AG09319 (cell line): ENCODE measurements at regions not wholly inside any gene's neighbourhood (a gene's known extent, or its start where the extent isn't known, plus 50 kb on each side); places are given as distances from the start of the nearest gene placed in this dataset.
"Not testable (repeated sequence)": the region's sequence is repeated elsewhere in the genome, so short reads cannot be mapped to it uniquely, and the experiment has no call there.

Experiments
- DNase-seq: peaks from one replicate; pipeline ENCODE4 v3.0.0-alpha.2; 2010; ENCODE audit warnings: low read depth; ENCODE audit errors: extremely low read depth

DNA sequence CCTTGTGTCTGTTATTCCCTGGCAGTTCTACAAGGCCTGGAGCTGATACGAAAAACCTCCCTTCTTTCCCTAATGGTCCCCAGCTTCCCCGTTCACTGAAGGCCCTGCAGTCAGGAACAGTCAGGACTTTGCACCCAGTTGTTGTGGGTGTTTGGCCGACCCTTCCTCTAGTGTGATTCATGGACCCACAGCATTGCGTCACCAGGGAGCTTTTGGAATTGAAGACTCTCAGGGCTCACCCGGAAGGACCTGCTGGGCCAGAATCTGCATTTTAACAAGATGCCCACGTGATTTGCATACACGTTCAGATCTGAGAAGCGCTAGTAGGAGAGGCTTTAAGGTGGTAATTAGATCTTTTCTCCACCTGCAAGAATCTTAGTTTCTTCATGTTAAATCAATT is 136.8 kb upstream of the CCZ1B start:
- not testable (repeated sequence) for DNase-seq

DNA sequence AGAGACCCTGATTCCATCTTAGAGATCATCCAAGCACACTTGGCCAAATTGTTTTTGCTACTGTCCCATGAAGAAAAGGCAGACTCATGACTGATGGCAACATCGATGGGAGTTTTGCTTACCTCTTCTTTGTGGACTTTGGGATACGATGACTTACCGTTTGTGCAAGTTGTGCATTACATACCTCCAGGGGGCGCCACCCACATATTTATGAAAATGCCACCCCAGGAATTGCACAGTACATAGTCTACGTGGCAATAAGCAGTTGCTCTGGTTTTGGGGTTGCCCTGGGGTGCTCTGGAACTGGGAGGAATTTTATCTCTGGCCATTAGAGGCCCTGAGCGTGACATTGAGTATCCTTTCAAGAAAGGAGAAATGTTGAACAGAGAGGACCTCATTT is 139.0 kb upstream of the CCZ1B start:
- not testable (repeated sequence) for DNase-seq

DNA sequence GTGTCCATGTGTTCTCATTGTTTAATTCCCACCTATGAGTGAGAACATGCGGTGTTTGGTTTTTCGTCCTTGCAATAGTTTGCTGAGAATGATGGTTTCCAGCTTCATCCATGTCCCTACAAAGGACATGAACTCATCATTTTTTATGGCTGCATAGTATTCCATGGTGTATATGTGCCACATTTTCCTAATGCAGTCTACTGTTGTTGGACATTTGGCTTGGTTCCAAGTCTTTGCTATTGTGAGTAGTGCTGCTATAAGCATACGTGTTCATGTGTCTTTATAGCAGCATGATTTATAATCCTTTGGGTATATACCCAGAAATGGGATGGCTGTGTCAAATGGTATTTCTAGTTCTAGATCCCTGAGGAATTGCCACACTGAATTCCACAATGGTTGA is 144.1 kb upstream of the CCZ1B start:
- DNase-seq: not testable (repeated sequence)

DNA sequence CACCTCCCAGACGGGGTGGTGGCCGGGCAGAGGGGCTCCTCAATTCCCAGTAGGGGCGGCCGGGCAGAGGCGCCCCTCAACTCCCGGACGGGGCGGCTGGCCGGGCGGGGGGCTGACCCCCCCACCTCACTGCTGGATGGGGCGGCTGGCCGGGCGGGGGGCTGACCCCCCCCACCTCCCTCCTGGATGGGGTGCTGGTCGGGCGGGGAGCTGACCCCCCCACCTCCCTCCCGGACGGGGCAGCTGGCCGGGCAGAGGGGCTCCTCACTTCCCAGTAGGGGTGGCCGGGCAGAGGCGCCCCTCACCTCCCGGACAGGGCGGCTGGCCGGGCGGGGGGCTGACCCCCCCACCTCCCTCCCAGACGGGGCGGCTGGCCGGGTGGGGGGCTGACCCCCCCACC is 148.8 kb upstream of the CCZ1B start:
- not testable (repeated sequence) for DNase-seq

DNA sequence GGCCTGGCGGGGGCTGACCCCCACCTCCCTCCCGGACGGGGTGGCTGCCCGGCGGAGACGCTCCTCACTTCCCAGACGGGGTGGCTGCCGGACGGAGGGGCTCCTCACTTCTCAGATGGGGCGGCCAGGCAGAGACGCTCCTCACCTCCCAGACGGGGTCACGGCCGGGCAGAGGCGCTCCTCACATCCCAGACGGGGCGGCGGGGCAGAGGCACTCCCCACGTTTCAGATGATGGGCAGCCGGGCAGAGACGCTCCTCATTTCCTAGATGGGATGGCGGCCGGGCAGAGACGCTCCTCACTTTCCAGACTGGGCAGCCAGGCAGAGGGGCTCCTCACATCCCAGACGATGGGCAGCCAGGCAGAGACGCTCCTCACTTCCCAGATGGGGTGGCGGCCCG is 149.3 kb upstream of the CCZ1B start:
- DNase-seq: not testable (repeated sequence)

DNA sequence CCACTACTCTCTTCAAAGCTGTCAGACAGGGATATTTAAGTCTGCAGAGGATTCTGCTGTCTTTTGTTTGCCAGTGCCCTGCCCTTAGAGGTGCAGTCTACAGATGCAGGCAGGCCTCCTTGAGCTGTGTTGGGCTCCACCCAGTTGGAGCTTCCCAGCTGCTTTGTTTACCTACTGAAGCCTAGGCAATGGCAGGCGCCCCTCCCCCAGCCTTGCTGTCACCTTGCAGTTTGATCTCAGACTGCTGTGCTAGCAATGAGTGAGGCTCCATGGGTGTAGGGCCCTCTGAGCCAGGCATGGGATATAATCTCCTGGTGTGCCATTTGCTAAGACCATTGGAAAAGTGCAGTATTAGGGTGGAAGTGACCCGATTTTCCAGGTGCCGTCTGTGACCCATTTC is 151.3 kb upstream of the CCZ1B start:
- not testable (repeated sequence) for DNase-seq

DNA sequence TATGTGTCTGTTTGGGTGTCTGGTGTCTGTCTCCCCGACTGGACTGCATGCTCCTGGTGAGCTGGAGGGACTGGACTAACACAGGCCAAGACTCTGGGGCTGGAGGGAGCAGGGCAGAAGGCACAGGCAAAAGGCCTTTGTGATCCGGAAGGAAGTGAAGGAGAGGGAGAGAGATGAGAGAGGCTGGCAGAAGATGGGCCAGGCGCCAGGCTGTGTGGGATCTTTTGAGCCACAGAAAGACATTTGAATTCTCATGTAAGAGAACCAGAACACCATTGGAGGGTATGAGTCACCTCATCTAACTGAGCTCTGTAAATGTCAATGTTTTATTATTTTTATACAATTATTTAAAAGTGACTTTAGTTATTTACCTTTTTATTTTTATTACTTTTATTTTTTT is 152.3 kb upstream of the CCZ1B start:
- DNase-seq: not testable (repeated sequence)

DNA sequence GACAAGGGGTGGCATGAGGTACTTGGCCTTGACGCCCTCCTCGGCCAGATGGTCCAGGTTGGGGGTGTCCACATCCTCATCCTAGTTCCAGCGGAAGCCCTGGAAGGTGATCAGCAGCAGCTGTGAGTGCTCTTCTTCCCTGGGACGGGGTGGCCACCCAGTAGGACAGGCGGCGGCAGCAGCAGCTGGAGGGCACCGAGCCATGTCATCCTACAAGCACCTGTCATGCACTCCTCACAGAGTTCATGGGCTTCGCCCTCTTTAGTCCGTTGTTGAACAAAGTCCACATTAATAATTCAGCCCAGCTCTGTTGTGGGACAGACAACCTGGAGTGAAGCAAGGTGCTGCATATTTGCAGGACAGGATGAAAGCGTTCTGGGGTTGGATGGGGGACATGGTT is 153.4 kb upstream of the CCZ1B start:
- DNase-seq: not testable (repeated sequence)

DNA sequence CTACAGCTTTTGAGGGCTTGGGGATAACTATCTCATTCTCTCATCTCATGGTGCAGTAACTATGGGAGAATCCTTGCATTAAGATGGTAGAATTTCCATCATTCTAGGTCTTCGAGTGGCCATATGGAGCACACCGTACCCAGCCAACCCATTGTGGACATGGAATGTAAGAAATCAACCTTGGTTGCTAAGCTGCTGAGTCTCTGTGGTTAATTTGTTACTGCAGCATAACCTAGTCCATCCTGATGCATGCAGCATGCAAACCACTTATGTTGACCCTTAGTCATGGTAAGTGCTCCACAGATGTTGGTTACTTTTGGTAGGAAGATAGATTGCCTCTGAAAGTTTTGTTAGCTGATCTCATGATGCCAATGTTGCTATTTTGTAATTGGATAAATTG is 156.3 kb upstream of the CCZ1B start:
- not testable (repeated sequence) for DNase-seq

DNA sequence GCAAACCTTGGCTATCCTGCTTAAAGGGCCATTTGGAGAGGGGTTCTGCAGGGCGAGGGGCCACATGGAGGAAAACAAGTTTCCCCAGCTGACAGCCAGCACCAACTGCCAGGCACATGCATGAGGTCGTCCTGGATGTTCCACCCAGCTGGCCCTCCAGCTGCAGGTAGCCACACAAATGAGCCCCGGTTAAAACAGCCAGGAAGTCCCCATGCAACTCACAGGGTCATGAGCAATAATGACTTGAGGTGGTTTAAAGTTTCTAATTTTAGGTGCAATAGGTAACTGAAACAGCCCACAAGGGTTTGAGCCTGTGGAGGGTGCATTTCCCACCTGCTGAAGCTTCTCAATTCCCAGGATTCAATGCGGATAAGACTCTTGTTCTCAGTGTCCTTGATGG is 160.8 kb upstream of the CCZ1B start:
- DNase-seq: not testable (repeated sequence)

DNA sequence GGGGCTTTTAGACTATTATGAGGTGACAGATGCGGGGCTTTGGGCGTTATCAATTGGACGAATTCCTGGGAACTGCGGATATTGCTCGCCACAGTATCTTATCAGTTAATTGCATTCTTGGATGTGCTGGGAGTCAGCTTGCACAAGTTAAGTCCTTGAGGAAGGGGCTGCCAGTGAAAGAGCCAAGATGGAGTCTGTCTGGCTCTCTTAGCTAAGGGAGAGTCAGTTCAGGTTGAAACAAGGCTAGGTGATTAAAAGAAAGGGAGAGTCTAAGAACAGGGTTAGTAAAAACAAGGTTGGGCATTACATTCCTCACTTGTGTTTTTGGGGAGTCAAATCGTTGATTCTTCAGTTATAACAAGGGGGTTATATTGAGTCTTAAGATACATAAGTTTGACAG is 162.5 kb upstream of the CCZ1B start:
- DNase-seq: not testable (repeated sequence)

DNA sequence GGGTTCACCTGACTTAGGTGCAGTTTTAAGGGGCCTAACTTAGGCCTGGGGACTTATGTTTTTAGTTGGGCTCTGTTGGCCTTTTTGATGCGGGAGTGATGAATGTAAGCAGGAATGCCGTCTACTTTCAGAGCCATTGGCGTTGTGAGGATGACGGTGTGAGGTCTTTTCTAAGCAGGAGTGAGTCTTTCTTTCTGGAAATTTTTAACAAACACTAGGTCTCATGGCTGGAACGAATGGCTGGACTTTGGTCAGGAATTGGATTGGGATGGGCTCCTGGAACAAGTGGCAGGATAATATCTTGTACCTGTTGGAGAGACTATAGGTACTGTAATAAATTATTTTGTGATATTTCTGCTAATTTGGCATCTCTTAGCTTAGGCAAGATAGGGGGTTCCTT is 163.9 kb upstream of the CCZ1B start:
- DNase-seq: not testable (repeated sequence)

DNA sequence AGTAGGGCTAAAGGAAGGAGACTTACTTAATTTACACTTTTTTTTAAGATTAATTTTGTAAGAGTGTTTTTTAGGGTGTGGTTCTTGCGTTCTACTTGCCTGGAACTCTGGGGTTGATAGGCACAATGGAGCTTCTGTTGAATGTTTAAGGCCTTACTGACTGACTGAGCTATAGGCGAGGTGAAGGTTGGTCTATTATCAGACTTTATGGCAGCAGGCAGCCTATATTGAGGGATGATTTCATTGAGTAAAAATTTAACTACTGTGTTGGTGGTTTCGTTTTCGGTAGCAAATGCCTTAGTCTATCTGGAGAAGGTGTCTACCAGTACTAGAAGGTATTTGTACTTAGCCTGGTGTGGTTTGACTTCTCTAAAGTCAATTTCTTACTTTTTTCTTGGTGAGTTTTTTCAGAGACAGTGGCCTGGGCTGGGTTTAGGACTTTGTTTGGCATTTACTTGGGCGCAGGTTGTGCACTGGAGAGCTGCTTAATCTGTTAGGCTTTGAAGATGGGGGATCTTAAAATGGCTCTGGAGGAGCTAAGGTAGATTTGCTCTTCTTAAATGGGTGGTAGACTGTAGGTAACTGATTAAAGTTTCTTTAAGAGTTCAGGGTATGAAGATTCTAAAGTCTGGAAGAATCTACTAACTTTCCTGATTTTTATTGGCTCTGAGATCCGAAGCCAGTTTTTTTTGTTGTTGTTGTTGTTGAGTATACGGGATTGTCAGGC is 164.5 kb upstream of the CCZ1B start:
- DNase-seq: not testable (repeated sequence)

DNA sequence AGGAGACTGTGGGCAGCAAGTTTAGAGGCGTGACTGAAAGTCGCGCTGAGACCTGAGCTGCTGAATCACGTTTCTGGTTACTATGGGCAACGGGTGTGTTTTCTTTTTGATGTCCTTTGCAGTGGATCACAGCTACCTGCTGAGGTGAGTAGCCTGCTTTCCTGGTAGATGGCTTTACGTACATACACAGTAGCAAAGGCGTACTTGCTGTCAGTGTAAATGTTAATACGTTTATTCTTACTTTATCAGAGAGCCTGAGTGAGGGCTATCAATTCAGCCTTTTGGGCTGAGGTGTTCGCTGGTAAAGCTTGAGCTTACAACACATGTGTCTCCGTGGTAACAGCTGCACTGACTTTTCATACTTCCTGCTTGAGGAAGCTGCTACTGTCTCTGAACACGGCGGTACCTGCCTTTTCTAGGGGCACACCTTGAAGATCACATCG is 165.1 kb upstream of the CCZ1B start:
- not testable (repeated sequence) for DNase-seq

DNA sequence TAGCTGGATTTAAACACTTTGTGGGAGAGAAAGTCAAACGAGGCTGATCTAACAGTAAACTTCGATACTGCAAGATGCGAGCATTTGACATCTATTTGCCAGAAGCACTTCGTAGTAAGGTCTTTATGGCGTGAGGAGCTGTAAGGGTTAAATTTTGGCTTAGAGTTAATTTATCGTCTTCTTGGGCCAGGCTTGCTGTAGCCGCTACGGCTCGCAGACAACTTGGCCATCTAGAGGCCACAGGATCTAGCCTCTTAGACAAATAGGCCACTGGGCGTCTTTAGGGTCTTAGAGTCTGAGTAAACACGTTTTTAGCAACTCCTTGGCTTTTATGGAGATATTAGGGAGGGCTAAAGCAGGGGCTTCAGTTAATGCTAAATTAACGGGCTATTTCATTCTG is 165.6 kb upstream of the CCZ1B start:
- not testable (repeated sequence) for DNase-seq

DNA sequence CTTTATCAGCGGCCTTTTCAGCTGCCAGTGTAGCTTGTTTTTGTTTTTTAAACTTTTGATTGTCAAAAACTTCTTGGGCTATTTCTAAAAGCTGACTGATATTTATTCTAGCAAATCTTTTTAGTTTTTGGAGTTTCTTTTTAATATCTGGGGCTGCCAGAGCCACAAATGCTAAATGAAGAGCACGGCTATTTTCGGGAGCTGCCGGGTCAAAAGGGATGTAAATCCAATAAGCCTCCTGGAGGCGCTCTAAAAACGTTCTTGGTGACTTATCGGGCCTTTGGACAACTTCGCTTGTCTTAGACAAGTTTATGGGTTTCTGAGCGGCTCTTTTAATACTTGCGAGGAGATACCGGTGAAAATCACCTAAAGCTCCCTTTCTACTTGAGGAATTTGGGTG is 166.1 kb upstream of the CCZ1B start:
- not testable (repeated sequence) for DNase-seq

DNA sequence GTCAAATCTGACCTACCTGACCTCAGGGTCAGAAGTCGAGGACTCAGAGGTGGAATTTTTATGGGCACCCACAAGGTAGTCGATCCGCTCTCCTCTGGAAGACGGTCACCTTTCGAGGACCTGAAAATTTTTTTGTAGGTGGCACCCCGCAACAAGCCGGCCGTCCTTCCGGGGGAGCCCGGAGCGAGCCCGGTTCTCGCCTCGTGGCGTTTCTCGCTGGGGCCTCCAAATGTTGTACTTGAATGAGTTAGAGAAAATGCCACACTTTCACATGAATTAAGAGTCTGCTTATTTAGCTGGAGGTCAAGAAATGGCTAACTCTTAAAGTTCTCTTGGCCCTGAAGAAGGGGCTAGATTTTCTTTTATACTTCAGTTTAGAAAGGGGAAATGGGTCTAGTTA is 169.0 kb upstream of the CCZ1B start:
- not testable (repeated sequence) for DNase-seq

DNA sequence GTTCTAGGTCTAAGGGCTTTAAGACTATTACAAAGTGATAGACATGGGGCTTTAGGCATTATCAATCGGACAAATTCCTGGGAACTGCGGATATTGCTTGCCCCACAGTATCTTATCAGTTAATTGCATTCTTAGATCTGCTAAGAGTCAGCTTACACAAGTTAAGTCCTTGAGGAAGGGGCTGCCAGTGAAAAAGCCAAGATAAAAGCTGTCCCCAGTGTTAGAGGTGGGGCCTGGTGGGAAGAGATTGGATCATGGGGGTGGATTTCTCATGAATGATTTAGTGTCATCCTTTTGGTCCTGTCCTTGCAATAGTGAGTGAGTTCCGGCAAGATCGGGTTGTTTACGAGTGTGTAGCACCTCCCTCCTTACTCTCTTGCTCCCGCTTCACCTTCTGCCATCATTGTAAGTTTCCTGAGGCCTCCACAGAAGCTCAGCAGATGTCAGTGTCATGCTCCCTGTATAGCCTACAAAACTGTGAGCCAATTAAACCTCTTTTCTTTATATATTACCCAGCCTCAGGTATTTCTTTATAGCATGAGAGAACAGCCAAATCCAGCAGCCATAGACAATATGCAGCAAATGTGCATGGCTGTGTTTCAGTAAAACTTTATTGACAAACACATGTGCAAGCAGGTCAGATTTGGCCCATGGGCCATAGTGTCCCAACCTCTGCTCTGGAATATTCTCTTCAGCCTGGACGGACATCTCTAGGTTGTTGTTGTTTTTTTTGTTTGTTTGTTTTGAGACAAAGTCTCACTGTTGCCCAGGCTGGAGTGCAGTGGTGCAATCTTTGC is 169.6 kb upstream of the CCZ1B start:
- DNase-seq: not testable (repeated sequence)

DNA sequence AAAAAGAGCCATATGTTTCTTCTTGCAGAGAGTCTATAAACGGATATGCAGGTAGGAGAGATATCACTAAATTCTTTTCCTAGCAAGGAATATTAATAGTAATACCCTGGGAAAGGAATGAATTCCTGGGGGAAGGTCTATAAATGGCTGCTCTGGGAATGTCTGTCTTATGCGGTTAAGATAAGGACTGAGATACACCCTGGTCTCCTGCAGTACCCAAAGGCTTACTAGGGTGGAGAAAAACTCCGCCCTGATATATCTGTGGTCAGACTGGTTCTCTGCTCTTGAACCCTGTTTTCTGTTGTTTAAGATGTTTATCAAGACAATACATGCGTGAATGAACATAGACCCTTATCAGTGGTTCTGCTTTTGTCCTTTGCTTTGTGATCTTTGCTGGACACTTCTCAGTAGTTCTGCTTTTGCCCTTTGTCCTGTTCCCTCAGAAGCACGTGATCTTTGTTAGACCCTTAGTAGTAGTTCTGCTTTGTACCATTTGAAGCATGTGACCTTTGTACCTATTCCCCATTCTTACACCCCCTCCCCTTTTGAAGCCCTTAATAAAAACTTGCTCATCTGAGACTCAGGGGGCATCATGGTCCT is 173.1 kb upstream of the CCZ1B start:
- not testable (repeated sequence) for DNase-seq
